GM10266 (cell line): ENCODE measurements at regions not wholly inside any gene's neighbourhood (a gene's known extent, or its start where the extent isn't known, plus 50 kb on each side); places are given as distances from the start of the nearest gene placed in this dataset.

Experiments used
- DNase-seq: peaks from one replicate; pipeline ENCODE4 v3.0.0; 2012; ENCODE audit errors: extremely low spot score
- TF ChIP-seq, protein P1 (sequence below): IDR thresholded peaks from 2 replicates; pipeline ENCODE4 v1.5.1; 2012; ENCODE audit warnings: mild to moderate bottlenecking, low read depth; ENCODE audit not compliant: control insufficient read depth, insufficient read depth; ENCODE audit errors: missing control alignments

DNA sequence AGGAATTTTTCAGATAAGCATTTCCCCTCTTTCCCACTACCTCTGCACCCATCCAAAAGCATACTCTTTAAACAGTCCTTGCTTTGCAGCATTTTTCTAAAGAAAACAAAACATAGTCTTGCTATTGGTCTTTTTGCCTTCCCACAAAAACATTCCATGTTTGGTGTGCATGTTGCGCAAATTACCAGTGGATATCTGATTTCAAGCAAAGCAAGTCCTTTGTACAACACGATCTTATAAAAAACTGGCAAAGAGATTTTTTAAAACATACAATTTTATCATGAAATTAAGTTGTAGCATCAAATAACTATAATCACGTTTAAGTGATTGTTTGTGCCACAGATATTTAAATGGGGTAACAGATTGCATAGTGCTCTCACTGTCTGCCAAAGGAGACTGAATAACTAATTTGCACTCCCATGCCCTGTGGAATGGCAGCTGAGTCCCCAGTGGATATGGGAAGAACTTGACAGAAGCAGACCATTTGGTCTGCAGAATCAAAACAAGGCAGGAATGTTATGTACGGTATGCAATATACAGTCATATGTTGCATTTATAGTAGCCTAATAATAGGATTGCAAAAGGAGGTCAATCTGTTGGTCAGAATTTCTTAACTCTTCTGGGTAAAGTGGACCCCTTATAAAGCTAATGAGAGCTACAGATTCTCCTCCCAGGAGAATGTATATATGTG, 285.7 kb downstream of the TBC1D4 start:
- TF ChIP-seq, protein P1, sequence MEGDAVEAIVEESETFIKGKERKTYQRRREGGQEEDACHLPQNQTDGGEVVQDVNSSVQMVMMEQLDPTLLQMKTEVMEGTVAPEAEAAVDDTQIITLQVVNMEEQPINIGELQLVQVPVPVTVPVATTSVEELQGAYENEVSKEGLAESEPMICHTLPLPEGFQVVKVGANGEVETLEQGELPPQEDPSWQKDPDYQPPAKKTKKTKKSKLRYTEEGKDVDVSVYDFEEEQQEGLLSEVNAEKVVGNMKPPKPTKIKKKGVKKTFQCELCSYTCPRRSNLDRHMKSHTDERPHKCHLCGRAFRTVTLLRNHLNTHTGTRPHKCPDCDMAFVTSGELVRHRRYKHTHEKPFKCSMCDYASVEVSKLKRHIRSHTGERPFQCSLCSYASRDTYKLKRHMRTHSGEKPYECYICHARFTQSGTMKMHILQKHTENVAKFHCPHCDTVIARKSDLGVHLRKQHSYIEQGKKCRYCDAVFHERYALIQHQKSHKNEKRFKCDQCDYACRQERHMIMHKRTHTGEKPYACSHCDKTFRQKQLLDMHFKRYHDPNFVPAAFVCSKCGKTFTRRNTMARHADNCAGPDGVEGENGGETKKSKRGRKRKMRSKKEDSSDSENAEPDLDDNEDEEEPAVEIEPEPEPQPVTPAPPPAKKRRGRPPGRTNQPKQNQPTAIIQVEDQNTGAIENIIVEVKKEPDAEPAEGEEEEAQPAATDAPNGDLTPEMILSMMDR = no peak
- DNase-seq = no peak

DNA sequence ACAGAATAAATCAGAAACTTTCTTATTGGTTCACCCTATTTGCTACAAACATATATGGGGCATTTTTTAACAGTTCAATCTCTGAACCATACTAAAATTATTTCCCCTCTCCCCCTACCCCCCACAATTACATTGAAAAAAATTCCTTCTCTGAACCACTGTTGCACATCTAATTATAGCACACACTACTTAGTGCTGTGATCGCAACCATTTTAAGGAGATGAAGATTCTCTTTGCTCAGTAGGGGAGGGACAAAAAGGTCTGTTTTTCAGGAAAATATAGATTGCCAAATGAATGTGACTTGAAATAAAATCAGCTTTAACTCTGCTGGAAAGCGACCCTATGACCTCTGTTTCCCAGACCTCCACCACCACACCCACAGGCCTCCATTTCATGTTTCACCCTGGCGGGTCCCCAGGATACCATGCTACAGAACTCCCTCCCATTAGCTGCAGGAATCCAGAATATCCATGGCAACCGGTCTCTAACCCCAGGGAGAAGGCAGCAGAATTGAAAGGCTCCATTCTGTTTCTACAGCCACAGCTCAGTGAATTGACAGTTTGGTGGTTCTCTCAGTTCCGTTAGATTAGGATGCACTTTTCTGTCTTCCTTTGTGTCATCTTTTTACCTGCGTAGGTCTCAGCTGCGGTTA, 286.3 kb downstream of the TBC1D4 start:
- no peak for DNase-seq

DNA sequence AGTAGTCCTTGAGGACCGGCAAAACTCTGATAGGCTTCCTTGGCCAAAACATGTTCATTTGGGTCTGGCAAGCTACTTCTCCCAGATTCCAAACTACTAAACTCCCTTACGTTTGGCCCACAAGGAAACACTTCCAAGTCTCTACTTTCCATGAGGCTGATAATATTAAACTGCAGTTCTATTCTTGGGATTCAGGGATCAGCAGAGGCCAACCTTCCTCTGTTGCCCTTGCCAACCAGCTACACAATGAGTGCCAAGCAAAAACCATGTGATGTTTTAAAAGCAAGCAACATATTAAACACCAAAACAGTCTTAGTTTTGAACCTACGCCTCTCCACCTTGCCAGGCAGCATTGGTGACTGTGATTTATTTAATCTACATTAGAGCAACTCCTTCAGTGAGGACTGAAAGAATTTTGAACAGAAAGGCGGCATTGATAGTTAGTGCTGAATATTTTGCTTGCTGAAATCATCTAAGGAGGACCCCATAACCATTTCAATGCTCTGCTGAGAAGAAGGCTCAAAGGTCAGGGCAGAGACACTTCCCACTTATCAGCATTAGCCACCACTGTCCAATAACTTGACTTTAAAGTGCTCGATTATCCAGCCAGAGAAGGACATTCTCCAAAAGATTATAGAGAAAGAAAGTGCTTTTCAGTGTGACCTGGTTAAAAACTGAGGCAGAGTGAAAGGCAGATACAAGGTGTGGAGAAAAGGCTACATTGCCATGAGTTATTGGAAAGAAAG, 287.1 kb downstream of the TBC1D4 start:
- TF ChIP-seq, protein P1 = no peak
- no peak for DNase-seq

More for the DNA sequence above, 286.3 kb downstream of the TBC1D4 start:
- TF ChIP-seq, protein P1 = no peak

GRCh38 chr13:75186379-75186778, 295.6 kb downstream of the TBC1D4 start:
- DNase-seq = no peak
- TF ChIP-seq, protein P1 = no peak

GRCh38 chr13:75181906-75182305, 300.1 kb downstream of the TBC1D4 start:
- TF ChIP-seq, protein P1 = no peak
- no peak for DNase-seq

GRCh38 chr13:75180805-75181455, 301.0 kb downstream of the TBC1D4 start:
- TF ChIP-seq, protein P1 = no peak

More at GRCh38 chr13:75180805-75181455, 301.0 kb downstream of the TBC1D4 start:
- no peak for DNase-seq
